Transverse colon (tissue), 4 donors: ENCODE measurements at regions not wholly inside any gene's neighbourhood (a gene's known extent, or its start where the extent isn't known, plus 50 kb on each side); places are given as distances from the start of the nearest gene placed in this dataset.

Experiments
- DNase-seq: peaks from one replicate; pipeline ENCODE4 v3.0.0-alpha.2; 2019
- H3K27ac ChIP-seq, 4 donors: fragments of 200-600 bp; sonication (generic); 2 replicates each; pipeline ENCODE4 v1.5.1; 2016 to 2018; ENCODE audit warnings: inconsistent platforms in 4 of 4
- H3K27me3 ChIP-seq: fragments of 200-600 bp; sonication (generic); 2 replicates; pipeline ENCODE4 v1.5.1; 2017; ENCODE audit warnings: inconsistent platforms
- H3K36me3 ChIP-seq, 4 donors: fragments of 200-600 bp; sonication (generic); 2 replicates each; pipeline ENCODE4 v1.5.1; 2017 to 2019; ENCODE audit warnings: inconsistent platforms in 4 of 4
- H3K4me1 ChIP-seq, 4 donors: fragments of 200-600 bp; sonication (generic); 2 replicates each; pipeline ENCODE4 v1.5.1; 2017 to 2020; ENCODE audit warnings: inconsistent platforms in 4 of 4
- H3K4me3 ChIP-seq, 4 donors: fragments of 200-600 bp; sonication (generic); 1 replicate in 1 of 4; 2 replicates in 3 of 4; pipeline versions ENCODE4 v1.5.1 to v1.6.1; 2017 to 2019; ENCODE audit warnings: inconsistent platforms in 4 of 4
- H3K9me3 ChIP-seq, 2 donors: fragments of 200-600 bp; sonication (generic); 2 replicates each; pipeline ENCODE4 v1.5.1; 2017 to 2019; ENCODE audit warnings: inconsistent platforms in 2 of 2
- EP300 ChIP-seq: sonication (generic); formaldehyde crosslinking; IDR thresholded peaks from one replicate; pipeline ENCODE4 v1.6.1; 2017; ENCODE audit warnings: antibody characterized with exemption, low read depth
- POLR2A ChIP-seq: fragments of 450-650 bp; IDR thresholded peaks from one replicate; pipeline ENCODE4 v1.6.1; 2016; ENCODE audit warnings: antibody characterized with exemption, mild to moderate bottlenecking, moderate library complexity
- POLR2AphosphoS5 ChIP-seq, 3 donors: sonication (generic); formaldehyde crosslinking; IDR thresholded peaks; one replicate each; pipeline ENCODE4 v1.6.1; 2016; ENCODE audit warnings: antibody characterized with exemption in 3 of 3
- WGBS, 2 donors: methylation state at CpG; one replicate each; pipeline ENCODE4 v1.1.5; 2018; ENCODE audit warnings: low coverage in 1 of 2; 5-methylcytosine and 5-hydroxymethylcytosine counted together
- in situ Hi-C, 4 donors: fragments of 200-750 bp; cut with MboI; loops; one replicate each; pipeline versions ENCODE4 v1.15.0 to v1.15.1; 2017; ENCODE audit warnings: low sequenced_read_pairs in 3 of 4, low pct_ligation_motif_present in 1 of 4, low pct_unique_long_range_greater_than_20kb in 1 of 4
- intact Hi-C: fragments of 100-400 bp; cut with DNase I; formaldehyde crosslinking; loops from one replicate; pipeline ENCODE4 v1.15.1; 2023; ENCODE audit warnings: low total_unique reads
- TF ChIP-seq, protein P1 (sequence below), 5 experiments: fragments of 200-600 bp in 3 of 5; fragments of 450-650 bp in 2 of 5; sonication (generic) in 3 of 5; IDR thresholded peaks; 1 replicate in 2 of 5; 2 replicates in 3 of 5; pipeline ENCODE4 v1.5.1; 2016 to 2017; ENCODE audit warnings: antibody characterized with exemption in 5 of 5, inconsistent platforms in 3 of 5, mild to moderate bottlenecking in 2 of 5, moderate library complexity in 1 of 5

DNA sequence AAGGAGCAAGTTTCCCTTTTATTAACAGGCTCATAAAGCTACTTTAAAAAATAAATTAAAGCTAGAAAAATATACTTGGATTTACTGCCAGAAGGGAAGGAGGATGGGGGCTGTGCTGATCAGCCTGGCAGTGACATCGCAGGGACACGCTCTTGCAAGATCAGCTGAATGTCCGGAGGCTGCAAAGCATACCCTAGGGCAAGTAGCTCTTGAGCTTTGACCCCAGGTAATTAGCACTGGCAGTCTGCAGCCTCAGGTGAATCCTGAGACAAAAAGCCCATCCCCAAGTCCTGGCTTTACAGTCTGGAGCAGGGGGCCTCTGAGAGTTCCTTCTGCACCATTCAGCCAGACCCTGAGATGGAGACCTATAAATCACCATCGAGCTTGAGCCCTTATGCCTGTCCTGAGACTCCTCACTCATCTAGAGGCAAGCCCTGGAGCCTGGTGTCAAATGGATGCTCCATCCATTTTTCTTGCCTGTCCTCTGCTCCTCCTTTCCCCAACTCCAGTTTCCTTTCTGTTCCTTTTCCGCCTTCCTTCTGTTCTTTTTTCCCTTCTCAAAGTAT, 131.7 kb downstream of the TMEM114 start:
- Histone ChIP-seq H3K4me1 (no peaks in the 10 kb centered on the region), H3K9me3 (no peaks in the 10 kb centered on the region), H3K27me3 (no peaks in the 10 kb centered on the region), H3K4me3 (no peak overlapping the region), H3K36me3 (no peaks in the 10 kb centered on the region), H3K27ac (no peak overlapping the region)
- WGBS, 2 donors = 58% methylated on average over 5 of the region's 5 CpGs; no CpG with 5 or more reads in 1 of the 2 donors
- intact Hi-C loops = no loop called here
- TF ChIP-seq POLR2A (no peak), EP300 (no peak), POLR2AphosphoS5 (IDR thresholded peaks at IDR 0.05) (no peak)
- TF ChIP-seq, protein P1, sequence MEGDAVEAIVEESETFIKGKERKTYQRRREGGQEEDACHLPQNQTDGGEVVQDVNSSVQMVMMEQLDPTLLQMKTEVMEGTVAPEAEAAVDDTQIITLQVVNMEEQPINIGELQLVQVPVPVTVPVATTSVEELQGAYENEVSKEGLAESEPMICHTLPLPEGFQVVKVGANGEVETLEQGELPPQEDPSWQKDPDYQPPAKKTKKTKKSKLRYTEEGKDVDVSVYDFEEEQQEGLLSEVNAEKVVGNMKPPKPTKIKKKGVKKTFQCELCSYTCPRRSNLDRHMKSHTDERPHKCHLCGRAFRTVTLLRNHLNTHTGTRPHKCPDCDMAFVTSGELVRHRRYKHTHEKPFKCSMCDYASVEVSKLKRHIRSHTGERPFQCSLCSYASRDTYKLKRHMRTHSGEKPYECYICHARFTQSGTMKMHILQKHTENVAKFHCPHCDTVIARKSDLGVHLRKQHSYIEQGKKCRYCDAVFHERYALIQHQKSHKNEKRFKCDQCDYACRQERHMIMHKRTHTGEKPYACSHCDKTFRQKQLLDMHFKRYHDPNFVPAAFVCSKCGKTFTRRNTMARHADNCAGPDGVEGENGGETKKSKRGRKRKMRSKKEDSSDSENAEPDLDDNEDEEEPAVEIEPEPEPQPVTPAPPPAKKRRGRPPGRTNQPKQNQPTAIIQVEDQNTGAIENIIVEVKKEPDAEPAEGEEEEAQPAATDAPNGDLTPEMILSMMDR (IDR thresholded peaks at IDR 0.05) = no peak
- DNase-seq = no peak
- in situ Hi-C loops = loop anchor here in 1 of 4 donors (25.0 kb wide), 1 partner anchor 104 kb away; no protein-coding TSS in a partner anchor

DNA sequence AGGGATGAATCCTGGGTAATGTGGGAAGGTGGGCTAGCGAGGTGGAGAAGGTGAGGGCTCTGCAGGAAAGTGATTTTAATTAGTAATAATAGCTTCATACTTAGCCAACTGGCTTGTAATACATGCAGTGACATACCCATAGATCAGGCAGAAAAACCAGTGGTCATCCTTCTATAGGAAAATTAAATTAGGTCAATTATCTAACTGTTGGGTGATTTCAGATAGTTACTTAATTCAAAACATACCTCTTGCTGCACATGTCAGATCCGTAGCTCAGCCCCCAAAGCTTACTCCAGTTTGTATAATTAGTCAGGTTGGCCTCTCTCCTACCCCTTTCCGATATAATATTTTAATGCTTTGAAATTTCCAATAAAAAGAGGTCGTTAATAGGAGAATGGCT, 137.0 kb downstream of the TMEM114 start:
- intact Hi-C loops = no loop called here
- Histone ChIP-seq H3K9me3 (no peaks in the 10 kb centered on the region), H3K4me3 (no peak overlapping the region), H3K27ac (no peak overlapping the region), H3K36me3 (no peaks in the 10 kb centered on the region), H3K4me1 (no peaks in the 10 kb centered on the region), H3K27me3 (no peaks in the 10 kb centered on the region)
- in situ Hi-C loops = loop anchor here in 1 of 4 donors (25.0 kb wide), 1 partner anchor 109 kb away; no protein-coding TSS in a partner anchor
- WGBS, 2 donors = 70 to 72% methylated on average over 4 of the region's 4 CpGs
- no peak for TF ChIP-seq POLR2AphosphoS5 (IDR thresholded peaks at IDR 0.05)
- no peak for TF ChIP-seq EP300
- TF ChIP-seq, protein P1 (IDR thresholded peaks at IDR 0.05) = no peak
- TF ChIP-seq POLR2A = no peak
- DNase-seq = no peak

- Histone ChIP-seq H3K4me1 (no peaks in the 10 kb centered on the region), H3K4me3 (no peak overlapping the region), H3K9me3 (no peaks in the 10 kb centered on the region), H3K36me3 (no peaks in the 10 kb centered on the region), H3K27me3 (no peaks in the 10 kb centered on the region), H3K27ac (no peak overlapping the region)
- no peak for DNase-seq
- intact Hi-C loops = no loop called here
- in situ Hi-C loops = loop anchor here in 1 of 4 donors (25.0 kb wide), 1 partner anchor 109 kb away; no protein-coding TSS in a partner anchor
- TF ChIP-seq, protein P1 (IDR thresholded peaks at IDR 0.05) = no peak
- TF ChIP-seq EP300 (no peak), POLR2AphosphoS5 (IDR thresholded peaks at IDR 0.05) (no peak), POLR2A (no peak)
- WGBS, 2 donors = 57% methylated on average over 1 to 3 of the region's 3 CpGs
These were observed 137.4 kb downstream of the TMEM114 start for GRCh38 chr16:8452941-8453340.

- Histone ChIP-seq H3K4me1 (no peaks in the 10 kb centered on the region), H3K36me3 (no peaks in the 10 kb centered on the region), H3K27ac (no peak overlapping the region), H3K4me3 (no peak overlapping the region), H3K27me3 (no peaks in the 10 kb centered on the region), H3K9me3 (no peaks in the 10 kb centered on the region)
- 80 to 88% methylated on average over 5 of the region's 5 CpGs for WGBS, 2 donors
- in situ Hi-C loops (loop anchor here in 1 of 4 donors (25.0 kb wide), 1 partner anchor 100 kb away; no protein-coding TSS in a partner anchor), intact Hi-C loops (no loop called here)
- TF ChIP-seq, protein P1 (IDR thresholded peaks at IDR 0.05) = no peak
- no peak for TF ChIP-seq EP300
- TF ChIP-seq POLR2A = no peak
- no peak for DNase-seq
These were observed 153.4 kb downstream of the TMEM114 start for GRCh38 chr16:8436931-8437330.
